ENCODE measurements at regions not wholly inside any gene's neighbourhood (a gene's known extent, or its start where the extent isn't known, plus 50 kb on each side); places are given as distances from the start of the nearest gene placed in this dataset.

GRCh38 chr13:65091031-65091430, 2139.1 kb downstream of the PCDH9 start:
- DNase-seq = no peak
- ATAC-seq = no peak
- no peaks in the 10 kb centered on the region for H3K9me3 ChIP-seq
- H3K4me1 ChIP-seq = no peaks in the 10 kb centered on the region
- H3K36me3 ChIP-seq = no peaks in the 10 kb centered on the region
- TF ChIP-seq CTCF (IDR thresholded peaks at IDR 0.05) = no peak
- no peaks in the 10 kb centered on the region for H3K27me3 ChIP-seq
- H3K27ac ChIP-seq = no peak overlapping the region
- H3K4me3 ChIP-seq = no peak overlapping the region
- FAIRE-seq = no peak
- 38 to 55% methylated on average over 2 of the region's 2 CpGs for WGBS, 2 donors
- intact Hi-C loops (cut with DNase I) = no loop called here

GRCh38 chr13:65090186-65090585, 2139.9 kb downstream of the PCDH9 start:
- no peak overlapping the region for H3K4me3 ChIP-seq
- TF ChIP-seq CTCF (IDR thresholded peaks at IDR 0.05) = no peak
- no peaks in the 10 kb centered on the region for H3K9me3 ChIP-seq
- no peak overlapping the region for H3K27ac ChIP-seq
- no peak for DNase-seq
- no peaks in the 10 kb centered on the region for H3K4me1 ChIP-seq
- no peaks in the 10 kb centered on the region for H3K36me3 ChIP-seq
- no peak for FAIRE-seq
- no peaks in the 10 kb centered on the region for H3K27me3 ChIP-seq
- ATAC-seq = no peak
- intact Hi-C loops (cut with DNase I) = no loop called here

DNA sequence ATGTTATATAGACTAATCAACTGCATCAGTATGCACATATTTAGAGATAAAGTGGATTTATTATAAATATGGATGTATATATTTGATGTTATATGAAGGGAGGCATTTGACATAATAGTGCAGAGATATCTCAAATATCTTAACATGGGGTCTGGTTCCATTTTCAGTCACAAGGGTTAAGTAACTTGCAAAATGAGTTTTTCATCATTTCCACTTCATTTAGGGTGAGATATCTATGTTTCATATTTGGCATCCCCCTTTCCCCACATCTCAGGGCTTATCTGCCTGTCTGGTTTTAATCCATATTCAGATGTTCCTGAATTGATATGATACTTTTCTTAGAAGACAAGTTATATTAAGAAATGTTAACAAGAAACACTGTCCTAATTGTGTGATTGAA, 2141.2 kb downstream of the PCDH9 start:
- no peak overlapping the region for H3K4me3 ChIP-seq
- H3K36me3 ChIP-seq = no peaks in the 10 kb centered on the region
- FAIRE-seq (no peak), ATAC-seq (no peak), DNase-seq (no peak)
- H3K27me3 ChIP-seq = no peaks in the 10 kb centered on the region
- no peaks in the 10 kb centered on the region for H3K9me3 ChIP-seq
- no peak overlapping the region for H3K27ac ChIP-seq
- intact Hi-C loops (cut with DNase I) = no loop called here
- TF ChIP-seq CTCF (IDR thresholded peaks at IDR 0.05) = no peak
- H3K4me1 ChIP-seq = no peaks in the 10 kb centered on the region

DNA sequence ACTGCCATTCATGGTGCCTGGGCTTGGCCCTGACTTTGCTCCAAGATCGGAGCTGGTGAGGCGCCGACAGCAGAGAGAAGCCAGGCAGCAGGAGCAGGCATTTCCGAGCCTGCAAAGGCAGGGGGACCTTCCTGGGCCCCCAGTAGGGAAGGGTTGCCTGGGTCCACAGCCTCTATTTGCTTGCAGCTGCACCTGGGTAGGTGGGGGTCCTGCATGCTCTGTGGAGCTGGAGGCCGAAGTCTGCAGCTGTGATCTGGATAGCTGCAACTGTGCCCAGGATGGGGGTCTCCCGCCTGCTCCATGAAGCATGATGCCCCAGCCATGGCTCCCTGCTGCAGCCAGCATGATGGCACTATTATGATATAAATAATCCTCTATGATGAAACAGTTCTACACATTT, 2144.2 kb downstream of the PCDH9 start:
- Histone ChIP-seq H3K4me3 (no peak overlapping the region), H3K36me3 (no peaks in the 10 kb centered on the region), H3K4me1 (no peaks in the 10 kb centered on the region), H3K27ac (no peak overlapping the region), H3K27me3 (no peaks in the 10 kb centered on the region), H3K9me3 (no peaks in the 10 kb centered on the region)
- intact Hi-C loops (cut with DNase I) = no loop called here
- 69 to 83% methylated on average over 6 of the region's 6 CpGs for WGBS, 2 donors
- TF ChIP-seq CTCF (IDR thresholded peaks at IDR 0.05) = no peak
- FAIRE-seq = no peak
- DNase-seq = peak in 1 of 6 donors; percentile 41
- no peak for ATAC-seq

GRCh38 chr13:65074248-65074647, 2155.9 kb downstream of the PCDH9 start:
- no peak for TF ChIP-seq CTCF (IDR thresholded peaks at IDR 0.05)
- ATAC-seq (no peak), FAIRE-seq (no peak), DNase-seq (no peak)
- intact Hi-C loops (cut with DNase I) = no loop called here
- H3K4me1 ChIP-seq = no peaks in the 10 kb centered on the region
- H3K27me3 ChIP-seq = peaks cover 0 to 4% (median 0%) of the 10 kb centered on the region in 4 donors
- no peak overlapping the region for H3K27ac ChIP-seq
- H3K9me3 ChIP-seq = no peaks in the 10 kb centered on the region
- H3K4me3 ChIP-seq = no peak overlapping the region
- no peaks in the 10 kb centered on the region for H3K36me3 ChIP-seq
- WGBS, 2 donors = 42 to 52% methylated on average over 5 of the region's 5 CpGs

All from pancreas (tissue), 10 donors.